Choroid plexus epithelial cell (primary cell): ENCODE measurements at regions not wholly inside any gene's neighbourhood (a gene's known extent, or its start where the extent isn't known, plus 50 kb on each side); places are given as distances from the start of the nearest gene placed in this dataset.

Source experiments
- DNase-seq: peaks from one replicate; pipeline ENCODE4 v3.0.0-alpha.2; 2010; ENCODE audit warnings: low read depth
- H3K4me3 ChIP-seq: 2 replicates; pipeline ENCODE4 v1.5.1; 2011; ENCODE audit warnings: low read depth, mild to moderate bottlenecking, control low read depth, low read length, moderate library complexity
- TF ChIP-seq, protein P1 (sequence below): conservative IDR thresholded peaks from 2 replicates; pipeline ENCODE4 v1.5.1; 2011; ENCODE audit warnings: low read depth, mild to moderate bottlenecking, control low read depth, inconsistent platforms, low read length, moderate library complexity

- TF ChIP-seq, protein P1, sequence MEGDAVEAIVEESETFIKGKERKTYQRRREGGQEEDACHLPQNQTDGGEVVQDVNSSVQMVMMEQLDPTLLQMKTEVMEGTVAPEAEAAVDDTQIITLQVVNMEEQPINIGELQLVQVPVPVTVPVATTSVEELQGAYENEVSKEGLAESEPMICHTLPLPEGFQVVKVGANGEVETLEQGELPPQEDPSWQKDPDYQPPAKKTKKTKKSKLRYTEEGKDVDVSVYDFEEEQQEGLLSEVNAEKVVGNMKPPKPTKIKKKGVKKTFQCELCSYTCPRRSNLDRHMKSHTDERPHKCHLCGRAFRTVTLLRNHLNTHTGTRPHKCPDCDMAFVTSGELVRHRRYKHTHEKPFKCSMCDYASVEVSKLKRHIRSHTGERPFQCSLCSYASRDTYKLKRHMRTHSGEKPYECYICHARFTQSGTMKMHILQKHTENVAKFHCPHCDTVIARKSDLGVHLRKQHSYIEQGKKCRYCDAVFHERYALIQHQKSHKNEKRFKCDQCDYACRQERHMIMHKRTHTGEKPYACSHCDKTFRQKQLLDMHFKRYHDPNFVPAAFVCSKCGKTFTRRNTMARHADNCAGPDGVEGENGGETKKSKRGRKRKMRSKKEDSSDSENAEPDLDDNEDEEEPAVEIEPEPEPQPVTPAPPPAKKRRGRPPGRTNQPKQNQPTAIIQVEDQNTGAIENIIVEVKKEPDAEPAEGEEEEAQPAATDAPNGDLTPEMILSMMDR: no peak
- DNase-seq: no peak
- H3K4me3 ChIP-seq: no peak overlapping the region
Observed at GRCh38 chrX:69415698-69416097, 88.4 kb upstream of the NALF2 start.

DNA sequence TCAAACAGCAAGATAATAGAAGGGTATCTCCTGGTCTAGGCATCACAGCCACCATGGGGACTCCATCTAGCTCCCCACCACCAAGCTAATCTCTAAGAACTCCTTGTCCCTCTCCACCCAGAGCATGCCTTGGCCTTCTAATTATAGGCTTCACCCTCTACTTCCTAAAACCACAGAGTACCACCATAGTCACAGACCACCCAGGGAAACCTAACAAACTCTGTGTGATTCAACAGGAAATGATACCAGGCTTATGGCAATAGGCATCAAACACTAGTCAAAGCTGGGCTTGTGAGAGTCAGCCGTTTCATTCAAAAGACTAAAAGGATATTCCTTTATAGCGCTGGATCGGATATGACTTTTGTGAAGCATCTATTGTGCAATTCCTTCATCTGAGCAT, 91.5 kb upstream of the NALF2 start:
- TF ChIP-seq, protein P1: no peak
- DNase-seq: no peak
- no peak overlapping the region for H3K4me3 ChIP-seq

DNA sequence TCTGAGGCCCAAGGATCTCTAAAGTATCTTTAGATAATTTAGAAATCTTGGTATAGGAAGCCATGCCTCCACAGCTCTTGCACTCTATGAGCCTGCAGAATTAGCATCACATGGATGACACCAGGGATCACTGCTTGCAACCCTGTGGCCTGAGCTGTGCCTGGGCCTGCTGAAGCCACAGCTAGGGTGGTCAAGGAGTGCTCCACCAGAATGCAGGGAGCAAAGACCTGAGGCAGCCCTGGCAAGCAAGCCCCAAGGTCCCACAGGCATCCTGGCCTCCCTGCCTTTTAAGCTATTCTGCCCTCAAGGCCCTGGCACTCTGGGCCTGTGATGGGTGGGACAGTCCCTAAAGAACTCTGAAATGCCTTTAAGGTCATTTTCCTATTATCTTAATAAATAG, 105.2 kb upstream of the NALF2 start:
- TF ChIP-seq, protein P1: no peak
- no peak for DNase-seq
- no peak overlapping the region for H3K4me3 ChIP-seq

DNA sequence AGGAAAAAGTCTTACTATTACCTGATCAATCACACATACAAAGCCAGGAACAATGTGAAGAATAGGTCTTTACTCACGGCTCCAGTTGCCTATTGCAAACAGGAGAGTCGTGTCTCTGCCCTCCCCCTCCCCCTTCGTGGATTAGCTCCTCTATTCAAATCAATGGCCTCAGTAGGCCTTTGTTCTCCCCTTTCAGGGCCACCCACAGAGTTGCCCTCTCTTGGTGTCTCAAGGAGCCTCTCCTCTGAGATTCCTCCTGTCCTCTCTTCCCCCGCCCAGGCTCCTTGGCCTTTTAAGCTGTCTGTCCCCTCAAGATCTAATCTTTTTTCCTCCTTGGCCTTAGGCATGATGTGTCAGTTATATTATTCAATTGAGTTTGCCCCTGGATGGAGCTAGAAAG, 107.2 kb upstream of the NALF2 start:
- TF ChIP-seq, protein P1: no peak
- no peak for DNase-seq
- H3K4me3 ChIP-seq: no peak overlapping the region

GRCh38 chrX:69395306-69395705, 108.8 kb upstream of the NALF2 start:
- TF ChIP-seq, protein P1: no peak
- no peak overlapping the region for H3K4me3 ChIP-seq
- DNase-seq: no peak

DNA sequence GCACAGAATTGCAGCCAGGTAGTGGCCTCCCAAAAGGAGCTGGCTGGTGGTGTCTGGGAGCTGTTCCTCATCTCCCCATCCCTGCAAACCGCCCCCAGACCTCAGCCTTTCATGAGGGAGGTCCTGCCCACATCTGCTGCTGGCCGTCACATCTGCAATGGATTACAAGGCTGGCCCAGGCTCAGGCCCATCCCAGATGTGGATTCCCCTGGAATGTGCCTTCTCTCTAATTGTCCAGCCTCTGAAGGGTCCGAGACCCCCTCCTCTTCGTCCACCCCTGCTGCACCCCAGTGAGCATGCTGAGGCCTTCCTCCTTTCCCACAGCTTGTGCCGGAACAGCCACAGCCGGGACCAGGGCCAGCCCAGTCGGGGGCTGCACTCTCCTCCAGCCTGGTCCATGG, 115.0 kb upstream of the NALF2 start:
- no peak for DNase-seq
- no peak overlapping the region for H3K4me3 ChIP-seq
- TF ChIP-seq, protein P1: no peak

GRCh38 chrX:69388526-69388925, 115.6 kb upstream of the NALF2 start:
- DNase-seq: no peak
- TF ChIP-seq, protein P1: no peak
- no peak overlapping the region for H3K4me3 ChIP-seq
